DOHH2 (cell line): ENCODE measurements at regions not wholly inside any gene's neighbourhood (a gene's known extent, or its start where the extent isn't known, plus 50 kb on each side); places are given as distances from the start of the nearest gene placed in this dataset.
A peak's percentile ranks its signal among the peaks of the same experiment; 100 is the strongest.

Experiments
- H3F3A ChIP-seq: fragments of 200-600 bp; sonication (generic), shearing (Covaris generic); 2 replicates; pipeline ENCODE4 v1.6.0; 2016; ENCODE audit warnings: antibody characterized with exemption, mild to moderate bottlenecking; ENCODE audit not compliant: control insufficient read depth, insufficient read depth
- H3K27ac ChIP-seq: fragments of 200-600 bp; sonication (generic); 2 replicates; pipeline ENCODE4 v1.5.1; 2014; ENCODE audit warnings: low read depth, mild to moderate bottlenecking, low read length, moderate library complexity
- H3K27me3 ChIP-seq: fragments of 200-600 bp; sonication (generic); 2 replicates; pipeline ENCODE4 v1.6.1; 2014; ENCODE audit warnings: mild to moderate bottlenecking, low read length, mixed read lengths; ENCODE audit not compliant: control insufficient read depth
- H3K36me3 ChIP-seq: fragments of 200-600 bp; sonication (generic); 2 replicates; pipeline ENCODE4 v1.6.1; 2014; ENCODE audit warnings: mild to moderate bottlenecking, low read length, moderate library complexity, mixed read lengths; ENCODE audit not compliant: control insufficient read depth
- H3K4me1 ChIP-seq: fragments of 200-600 bp; sonication (generic); 2 replicates; pipeline ENCODE4 v1.6.1; 2014; ENCODE audit warnings: mild to moderate bottlenecking, low read length, mixed read lengths; ENCODE audit not compliant: control insufficient read depth
- H3K4me2 ChIP-seq: fragments of 200-600 bp; sonication (generic); 2 replicates; pipeline ENCODE4 v1.6.0; 2014; ENCODE audit warnings: mild to moderate bottlenecking, low read length, moderate library complexity
- H3K4me3 ChIP-seq: fragments of 200-600 bp; sonication (generic); 2 replicates; pipeline ENCODE4 v1.5.1; 2014; ENCODE audit warnings: mild to moderate bottlenecking, low read length, mixed read lengths
- H3K79me2 ChIP-seq: fragments of 200-600 bp; sonication (generic); 2 replicates; pipeline ENCODE4 v1.6.1; 2014; ENCODE audit warnings: mild to moderate bottlenecking, low read length, mixed read lengths; ENCODE audit not compliant: control insufficient read depth
- H3K9me2 ChIP-seq: fragments of 200-600 bp; sonication (generic); replicated peaks from 2 replicates; pipeline ENCODE4 v1.6.1; 2014; ENCODE audit warnings: mild to moderate bottlenecking, low read length, mixed read lengths; ENCODE audit not compliant: control insufficient read depth
- H3K9me3 ChIP-seq: fragments of 200-600 bp; sonication (generic); 2 replicates; pipeline ENCODE4 v1.6.1; 2014; ENCODE audit warnings: antibody characterized with exemption, low read length, mixed read lengths; ENCODE audit not compliant: control insufficient read depth, insufficient read depth
- H4K20me1 ChIP-seq: fragments of 200-600 bp; sonication (generic); 2 replicates; pipeline ENCODE4 v1.6.0; 2014; ENCODE audit warnings: low read depth, mild to moderate bottlenecking, antibody characterized with exemption, low read length, moderate library complexity; ENCODE audit not compliant: control insufficient read depth, insufficient read depth
- EZH2phosphoT487 ChIP-seq: fragments of 200-600 bp; sonication (generic); IDR thresholded peaks from 2 replicates; pipeline ENCODE4 v1.6.1; 2017; ENCODE audit warnings: borderline replicate concordance, mild to moderate bottlenecking, antibody characterized with exemption, low read length, moderate library complexity, mixed read lengths
- TF ChIP-seq, protein P1 (sequence below): fragments of 200-600 bp; sonication (generic); IDR thresholded peaks from one replicate; pipeline ENCODE4 v1.5.1; 2014; ENCODE audit warnings: antibody characterized with exemption, mild to moderate bottlenecking, low read depth, low read length; ENCODE audit not compliant: poor library complexity, severe bottlenecking

GRCh38 chr7:18117482-18117881, 89.8 kb upstream of the PRPS1L1 start:
- H3K9me3 ChIP-seq, result no peaks in the 10 kb centered on the region
- no peaks in the 10 kb centered on the region for H3K4me1 ChIP-seq
- H3K4me3 ChIP-seq, result no peak overlapping the region
- H3K27me3 ChIP-seq, result no peaks in the 10 kb centered on the region; the same call in 1 of the 2 replicates
- no peak overlapping the region for H3K27ac ChIP-seq
- no peak for TF ChIP-seq EZH2phosphoT487
- TF ChIP-seq, protein P1, sequence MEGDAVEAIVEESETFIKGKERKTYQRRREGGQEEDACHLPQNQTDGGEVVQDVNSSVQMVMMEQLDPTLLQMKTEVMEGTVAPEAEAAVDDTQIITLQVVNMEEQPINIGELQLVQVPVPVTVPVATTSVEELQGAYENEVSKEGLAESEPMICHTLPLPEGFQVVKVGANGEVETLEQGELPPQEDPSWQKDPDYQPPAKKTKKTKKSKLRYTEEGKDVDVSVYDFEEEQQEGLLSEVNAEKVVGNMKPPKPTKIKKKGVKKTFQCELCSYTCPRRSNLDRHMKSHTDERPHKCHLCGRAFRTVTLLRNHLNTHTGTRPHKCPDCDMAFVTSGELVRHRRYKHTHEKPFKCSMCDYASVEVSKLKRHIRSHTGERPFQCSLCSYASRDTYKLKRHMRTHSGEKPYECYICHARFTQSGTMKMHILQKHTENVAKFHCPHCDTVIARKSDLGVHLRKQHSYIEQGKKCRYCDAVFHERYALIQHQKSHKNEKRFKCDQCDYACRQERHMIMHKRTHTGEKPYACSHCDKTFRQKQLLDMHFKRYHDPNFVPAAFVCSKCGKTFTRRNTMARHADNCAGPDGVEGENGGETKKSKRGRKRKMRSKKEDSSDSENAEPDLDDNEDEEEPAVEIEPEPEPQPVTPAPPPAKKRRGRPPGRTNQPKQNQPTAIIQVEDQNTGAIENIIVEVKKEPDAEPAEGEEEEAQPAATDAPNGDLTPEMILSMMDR, result no peak
- H3K4me2 ChIP-seq, result no peak overlapping the region
- H4K20me1 ChIP-seq, result no peaks in the 10 kb centered on the region
- H3K9me2 ChIP-seq, result no peaks in the 10 kb centered on the region
- no peaks in the 10 kb centered on the region for H3K36me3 ChIP-seq
- H3F3A ChIP-seq, result no peaks in the 10 kb centered on the region
- H3K79me2 ChIP-seq, result no peaks in the 10 kb centered on the region

DNA sequence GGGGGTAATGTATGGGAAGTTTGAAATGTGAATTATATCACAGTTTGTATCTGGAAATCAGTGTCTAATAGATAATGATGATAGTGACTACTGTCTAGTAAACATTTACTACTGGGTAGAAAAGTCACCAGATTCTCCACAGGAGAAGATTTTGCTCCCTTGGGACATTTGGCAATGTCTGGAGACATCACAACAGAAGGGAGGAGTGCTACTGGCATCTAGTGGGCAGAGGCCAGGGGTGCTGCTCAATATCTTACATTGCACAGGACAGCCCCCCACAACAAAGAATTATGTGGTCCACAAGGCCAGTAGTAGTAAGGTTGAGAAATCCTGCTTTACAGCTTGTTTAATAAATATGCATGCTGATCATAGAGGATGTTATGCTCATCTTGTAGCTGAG, 92.3 kb upstream of the PRPS1L1 start:
- H3K9me3 ChIP-seq, result no peaks in the 10 kb centered on the region
- no peak for TF ChIP-seq EZH2phosphoT487
- TF ChIP-seq, protein P1, result peak; percentile 15
- no peaks in the 10 kb centered on the region for H3K36me3 ChIP-seq
- H3K9me2 ChIP-seq, result no peaks in the 10 kb centered on the region
- no peak overlapping the region for H3K27ac ChIP-seq
- H3K4me1 ChIP-seq, result no peaks in the 10 kb centered on the region
- no peaks in the 10 kb centered on the region for H4K20me1 ChIP-seq
- no peak overlapping the region for H3K4me2 ChIP-seq
- no peaks in the 10 kb centered on the region for H3K79me2 ChIP-seq
- H3K27me3 ChIP-seq, result no peaks in the 10 kb centered on the region; the same call in 1 of the 2 replicates
- H3F3A ChIP-seq, result no peaks in the 10 kb centered on the region
- H3K4me3 ChIP-seq, result no peak overlapping the region

GRCh38 chr7:18123508-18124239, 96.0 kb upstream of the PRPS1L1 start:
- Histone ChIP-seq H3K4me1 (no peaks in the 10 kb centered on the region), H3K36me3 (no peaks in the 10 kb centered on the region), H3K27ac (no peak overlapping the region), H3K9me3 (no peaks in the 10 kb centered on the region), H3K4me3 (no peak overlapping the region), H3K27me3 (no peaks in the 10 kb centered on the region; the same call in 1 of the 2 replicates), H3K79me2 (no peaks in the 10 kb centered on the region), H4K20me1 (no peaks in the 10 kb centered on the region), H3K4me2 (no peak overlapping the region), H3F3A (no peaks in the 10 kb centered on the region), H3K9me2 (no peaks in the 10 kb centered on the region)
- TF ChIP-seq EZH2phosphoT487, result no peak
- TF ChIP-seq, protein P1, result no peak
